H1 (cell line): ENCODE measurements at regions not wholly inside any gene's neighbourhood (a gene's known extent, or its start where the extent isn't known, plus 50 kb on each side); places are given as distances from the start of the nearest gene placed in this dataset.

Experiments
- CTCF ChIA-PET: fragments of 300-600 bp; sonication (Branson Sonifier 250); formaldehyde crosslinking; loops from one replicate; lab custom pipeline; 2021; ENCODE audit not compliant: partially characterized antibody; lab: Charles Lee
- POLR2A ChIA-PET: fragments of 300-600 bp; sonication (Branson Sonifier 250); formaldehyde crosslinking; loops from one replicate; lab custom pipeline; 2021; ENCODE audit warnings: inconsistent platforms; ENCODE audit not compliant: partially characterized antibody; lab: Charles Lee
- DNase-seq, 2 experiments: peaks; one replicate each; pipeline versions ENCODE4 v3.0.0 to v3.0.0-alpha.2; 2010 to 2022; ENCODE audit warnings: low spot score in 2 of 2, low read depth in 1 of 2, mixed read lengths in 1 of 2
- FAIRE-seq: peaks from 2 replicates; lab custom pipeline; 2011; peaks lifted over from hg19 to GRCh38; lab: Jason Lieb, UNC
- H2AFZ ChIP-seq: 2 replicates; pipeline ENCODE4 v1.8.1; 2012; ENCODE audit warnings: low read length, inconsistent platforms
- H2AK5ac ChIP-seq: 2 replicates; pipeline ENCODE4 v1.6.1; 2013; ENCODE audit warnings: low read depth, low read length
- H2BK120ac ChIP-seq: replicated peaks from 2 replicates; pipeline ENCODE3; 2013; ENCODE audit warnings: low read depth, low read length, inconsistent platforms
- H2BK12ac ChIP-seq: 2 replicates; pipeline ENCODE4 v1.6.1; 2013; ENCODE audit warnings: low read depth, low read length
- H2BK15ac ChIP-seq: 2 replicates; pipeline ENCODE4 v1.6.1; 2013; ENCODE audit warnings: low read length
- H2BK20ac ChIP-seq: 2 replicates; pipeline ENCODE4 v1.6.1; 2013; ENCODE audit warnings: low read length
- H2BK5ac ChIP-seq: 2 replicates; pipeline ENCODE4 v1.6.1; 2013; ENCODE audit warnings: low read depth, low read length
- H3K14ac ChIP-seq: 2 replicates; pipeline ENCODE4 v1.6.1; 2013; ENCODE audit warnings: inconsistent platforms; ENCODE audit not compliant: insufficient read length
- H3K18ac ChIP-seq: 2 replicates; pipeline ENCODE4 v1.6.1; 2013; ENCODE audit warnings: low read length; ENCODE audit errors: extremely low read depth
- H3K23ac ChIP-seq: 2 replicates; pipeline ENCODE4 v1.6.1; 2013; ENCODE audit warnings: inconsistent platforms; ENCODE audit not compliant: insufficient read length
- H3K23me2 ChIP-seq: 2 replicates; pipeline ENCODE4 v1.6.1; 2013; ENCODE audit warnings: low read depth, low read length
- H3K27ac ChIP-seq: 2 replicates; pipeline ENCODE4 v1.6.1; 2011; ENCODE audit warnings: low read depth, low read length, inconsistent platforms
- H3K27me3 ChIP-seq, 4 experiments: replicated peaks in 1 of 4; 1 replicate in 1 of 4; 2 replicates in 3 of 4; pipeline versions ENCODE4 v1.6.1 to v1.8.1; 2011 to 2013; ENCODE audit warnings: low read length in 3 of 4, mild to moderate bottlenecking in 3 of 4, inconsistent platforms in 2 of 4, mixed read lengths in 2 of 4, moderate library complexity in 1 of 4; ENCODE audit not compliant: control insufficient read depth in 3 of 4, insufficient read depth in 3 of 4; ENCODE audit errors: extremely low read depth in 1 of 4
- H3K36me3 ChIP-seq, 4 experiments: 2 replicates each; pipeline versions ENCODE4 v1.6.1 to v1.8.1; 2011 to 2013; ENCODE audit warnings: mild to moderate bottlenecking in 4 of 4, low read length in 3 of 4, moderate library complexity in 2 of 4, control low read depth in 1 of 4, inconsistent platforms in 1 of 4; ENCODE audit not compliant: insufficient read depth in 4 of 4, control insufficient read depth in 2 of 4
- H3K4ac ChIP-seq: replicated peaks from 2 replicates; pipeline ENCODE3; 2013; ENCODE audit warnings: low read length, low read depth, mixed read lengths, inconsistent platforms; ENCODE audit not compliant: insufficient read length
- H3K4me1 ChIP-seq, 4 experiments: replicated peaks in 1 of 4; 1 replicate in 1 of 4; 2 replicates in 3 of 4; pipeline versions ENCODE4 v1.6.1 to v1.8.1; 2011 to 2013; ENCODE audit warnings: low read length in 3 of 4, inconsistent platforms in 2 of 4, mixed read lengths in 1 of 4; ENCODE audit not compliant: insufficient read depth in 4 of 4, control insufficient read depth in 3 of 4
- H3K4me2 ChIP-seq, 2 experiments: 2 replicates each; pipeline versions ENCODE4 v1.6.1 to v1.8.1; 2011 to 2013; ENCODE audit warnings: low read depth in 2 of 2, low read length in 2 of 2, control low read depth in 1 of 2, inconsistent platforms in 1 of 2, mild to moderate bottlenecking in 1 of 2; ENCODE audit not compliant: insufficient read depth in 1 of 2
- H3K4me3 ChIP-seq, 4 experiments: fragments of 200-600, 300-600 bp in 1 of 4; sonication (generic), shearing (Covaris generic), sonication (Bioruptor Twin) in 1 of 4; 2 replicates each; pipeline versions ENCODE4 v1.5.1 to v1.8.1; 2011 to 2016; ENCODE audit warnings: low read length in 4 of 4, low read depth in 3 of 4, control low read depth in 2 of 4, inconsistent platforms in 2 of 4, mild to moderate bottlenecking in 2 of 4, mixed read lengths in 1 of 4, moderate library complexity in 1 of 4; ENCODE audit not compliant: insufficient read depth in 2 of 4; ENCODE audit errors: extremely low read depth in 1 of 4
- H3K56ac ChIP-seq: replicated peaks from 2 replicates; pipeline ENCODE3; 2013; ENCODE audit warnings: low read depth, mild to moderate bottlenecking, mixed read lengths, low read length, inconsistent platforms; ENCODE audit not compliant: insufficient read length
- H3K79me1 ChIP-seq: 2 replicates; pipeline ENCODE4 v1.6.1; 2013; ENCODE audit warnings: low read depth, low read length, control low read depth
- H3K79me2 ChIP-seq, 2 experiments: 2 replicates each; pipeline versions ENCODE4 v1.6.1 to v1.8.1; 2012 to 2013; ENCODE audit warnings: low read length in 2 of 2, mild to moderate bottlenecking in 2 of 2, inconsistent platforms in 1 of 2; ENCODE audit not compliant: insufficient read depth in 2 of 2, control insufficient read depth in 1 of 2
- H3K9ac ChIP-seq, 4 experiments: replicated peaks in 1 of 4; 1 replicate in 1 of 4; 2 replicates in 3 of 4; pipeline versions ENCODE4 v1.6.1 to v1.8.1; 2011 to 2013; ENCODE audit warnings: low read depth in 3 of 4, low read length in 3 of 4, control low read depth in 2 of 4, mild to moderate bottlenecking in 2 of 4, moderate library complexity in 2 of 4, inconsistent platforms in 1 of 4; ENCODE audit errors: extremely low read depth in 1 of 4
- H3K9me3 ChIP-seq, 2 experiments: 2 replicates each; pipeline versions ENCODE4 v1.6.1 to v1.8.1; 2012 to 2013; ENCODE audit warnings: mild to moderate bottlenecking in 2 of 2, moderate library complexity in 2 of 2, control low read depth in 1 of 2, inconsistent platforms in 1 of 2, low read depth in 1 of 2, low read length in 1 of 2, mixed read lengths in 1 of 2; ENCODE audit not compliant: insufficient read depth in 2 of 2
- H4K20me1 ChIP-seq, 2 experiments: replicated peaks in 1 of 2; 2 replicates each; pipeline versions ENCODE3 to v1.8.1; 2011 to 2013; ENCODE audit warnings: inconsistent platforms in 2 of 2, low read length in 2 of 2, mild to moderate bottlenecking in 1 of 2; ENCODE audit not compliant: insufficient read depth in 2 of 2, control insufficient read depth in 1 of 2
- H4K5ac ChIP-seq: 2 replicates; pipeline ENCODE4 v1.6.1; 2013; ENCODE audit warnings: low read length, low read depth, mixed read lengths, inconsistent platforms; ENCODE audit not compliant: insufficient read length
- H4K8ac ChIP-seq: 2 replicates; pipeline ENCODE4 v1.8.0; 2013; ENCODE audit warnings: mild to moderate bottlenecking, moderate library complexity, low read length, inconsistent platforms; ENCODE audit not compliant: insufficient read depth; ENCODE audit errors: extremely low read depth
- H4K91ac ChIP-seq: replicated peaks from 2 replicates; pipeline ENCODE3; 2013; ENCODE audit warnings: low read length, mixed read lengths, inconsistent platforms; ENCODE audit not compliant: insufficient read length
- KDM1A ChIP-seq: fragments of 200-600, 300-600 bp; sonication (generic); IDR thresholded peaks from 2 replicates; pipeline ENCODE4 v1.7.1; 2016; ENCODE audit warnings: mild to moderate bottlenecking, low read length, borderline replicate concordance
- RXRA ChIP-seq: IDR thresholded peaks from 2 replicates; pipeline ENCODE4 v1.6.1; 2011; ENCODE audit warnings: low read depth, mild to moderate bottlenecking, low read length, moderate library complexity; ENCODE audit not compliant: insufficient read depth
- WGBS, 2 experiments: shearing (Covaris generic) in 1 of 2; methylation state at CpG; one replicate each; pipeline versions ENCODE4 v1.1.6 to v1.1.7; 2013 to 2015; ENCODE audit warnings: low lambda C conversion rate in 2 of 2, mixed read lengths in 2 of 2, inconsistent platforms in 1 of 2, low coverage in 1 of 2, missing lambda C conversion rate in 1 of 2; ENCODE audit not compliant: insufficient replicate concordance in 2 of 2, insufficient coverage in 1 of 2, insufficient read length in 1 of 2; ENCODE audit errors: extremely low coverage in 1 of 2, missing lambda C conversion rate in 1 of 2; 5-methylcytosine and 5-hydroxymethylcytosine counted together

DNA sequence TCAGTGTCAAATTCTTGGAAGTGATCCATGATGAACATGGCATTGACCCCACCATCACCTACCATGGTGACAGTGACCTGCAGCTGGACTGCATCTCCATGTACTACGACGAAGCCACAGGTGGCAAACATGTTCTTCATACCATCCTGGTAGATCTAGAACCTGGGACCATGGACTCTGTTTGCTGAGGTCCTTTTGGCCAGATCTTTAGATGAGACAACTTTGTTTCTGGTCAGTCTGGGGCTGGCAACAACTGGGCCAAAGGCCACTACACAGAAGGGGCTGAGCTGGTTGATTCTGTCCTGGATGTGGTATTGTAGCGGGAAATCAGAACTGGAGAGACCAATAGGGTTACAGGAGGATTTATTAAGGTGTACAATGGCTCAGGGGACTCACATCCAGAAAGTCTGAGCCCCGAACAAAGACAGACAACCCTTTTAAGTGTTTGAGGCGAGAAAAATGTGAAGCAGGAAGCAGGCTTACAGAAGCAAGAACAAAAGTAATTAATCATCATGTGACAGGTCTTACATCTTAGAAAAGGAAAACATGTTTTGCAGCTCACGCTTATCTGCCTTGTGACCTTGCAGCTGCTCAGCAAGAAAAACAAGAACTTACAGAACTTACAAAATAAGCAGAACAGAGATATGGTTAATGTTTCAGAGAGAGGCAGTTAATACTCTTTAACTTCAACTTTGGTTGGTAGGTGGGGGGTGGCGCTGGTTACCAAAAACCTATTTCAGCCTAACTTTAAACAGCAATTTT, 58.8 kb upstream of the MOCS1 start:
- no peak overlapping the region for H2AK5ac ChIP-seq

More for the DNA sequence above, 58.8 kb upstream of the MOCS1 start:
- Histone ChIP-seq H3K9me3 (peaks cover 23 to 35% of the 10 kb centered on the region in 2 experiments), H3K14ac (no peak overlapping the region), H2BK5ac (no peak overlapping the region), H3K27me3 (no peaks in the 10 kb centered on the region; a peak in 1 of 7 replicates), H3K9ac (no peak overlapping the region), H3K4me1 (no peaks in the 10 kb centered on the region), H4K20me1 (no peaks in the 10 kb centered on the region), H4K91ac (no peak overlapping the region), H2BK12ac (no peak overlapping the region), H3K36me3 (peaks cover 0 to 3% (median 0%) of the 10 kb centered on the region in 4 experiments; a peak in 1 of 8 replicates), H4K8ac (no peak overlapping the region), H3K23me2 (no peaks in the 10 kb centered on the region), H2BK20ac (no peak overlapping the region), H3K4ac (no peak overlapping the region), H3K56ac (no peak overlapping the region), H3K4me2 (no peak overlapping the region), H2BK120ac (no peak overlapping the region), H2BK15ac (no peak overlapping the region), H3K4me3 (no peak overlapping the region), H3K79me1 (no peaks in the 10 kb centered on the region), H3K23ac (no peak overlapping the region), H3K18ac (no peak overlapping the region), H4K5ac (no peak overlapping the region), H3K27ac (no peak overlapping the region), H2AFZ (no peak overlapping the region), H3K79me2 (no peaks in the 10 kb centered on the region)
- WGBS, 2 experiments, result 90% methylated on average over 7 of the region's 7 CpGs; no CpG with 5 or more reads in 1 of the 2 experiments
- FAIRE-seq, result no peak
- CTCF ChIA-PET, result interaction anchor here (0.9 to 1.6 kb wide), 3 partner anchors 301 to 316 kb away, joined by 3 to 4 read pairs (median 3); no protein-coding TSS in a partner anchor
- TF ChIP-seq KDM1A, result no peak
- TF ChIP-seq RXRA, result no peak
- POLR2A ChIA-PET, result no interaction called here
- DNase-seq, result no peak
